NCI-H146 (cell line): ENCODE measurements at regions not wholly inside any gene's neighbourhood (a gene's known extent, or its start where the extent isn't known, plus 50 kb on each side); places are given as distances from the start of the nearest gene placed in this dataset.

Experiments
- DNase-seq: peaks from one replicate; lab custom pipeline; 2025; lab: John Stamatoyannopoulos, UW

GRCh38 chr12:61610143-61610542 is 650.1 kb upstream of the USP15 start:
- DNase-seq = no peak

DNA sequence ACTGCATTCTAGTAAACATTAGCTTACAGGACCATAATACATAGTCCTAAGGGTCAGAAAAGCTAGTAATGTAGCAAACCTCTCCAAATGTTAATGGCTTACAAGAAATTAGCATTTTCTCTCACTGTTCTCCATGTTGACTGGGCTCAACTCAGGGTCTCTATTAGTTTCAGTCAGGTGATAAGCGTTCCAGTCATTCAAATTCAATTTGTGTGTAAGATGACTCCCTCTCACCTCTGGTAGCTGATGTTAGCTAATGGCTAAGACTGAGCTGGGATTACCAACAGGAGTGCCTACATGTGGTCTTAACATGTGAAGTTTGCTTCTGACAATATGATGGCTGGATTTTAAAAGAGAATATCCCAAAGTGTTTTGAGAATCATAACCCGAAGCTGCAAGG is 630.5 kb upstream of the USP15 start:
- no peak for DNase-seq

DNA sequence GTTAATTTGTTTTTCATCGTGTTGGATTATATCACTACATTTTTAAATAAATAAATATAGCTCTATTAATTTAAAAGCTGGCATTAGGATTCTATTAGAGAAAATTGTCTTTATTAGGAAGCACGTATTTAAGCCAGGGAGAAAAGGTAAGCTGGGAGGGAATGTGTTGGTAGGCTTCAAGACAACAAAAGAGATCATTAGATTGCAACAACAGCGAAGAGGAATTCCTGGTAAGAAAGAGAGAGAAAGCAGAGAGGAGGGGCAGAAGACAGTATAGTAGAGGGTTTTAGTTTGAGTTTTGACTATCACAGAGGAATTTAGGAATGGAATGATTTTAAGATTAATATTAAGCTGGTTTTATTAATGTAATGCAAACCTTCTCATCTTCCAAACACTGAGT is 613.6 kb upstream of the USP15 start:
- no peak for DNase-seq

- DNase-seq = no peak
Measured at GRCh38 chr12:61647566-61647965, 612.6 kb upstream of the USP15 start.

GRCh38 chr12:61652265-61652664 is 607.9 kb upstream of the USP15 start:
- DNase-seq = no peak

DNA sequence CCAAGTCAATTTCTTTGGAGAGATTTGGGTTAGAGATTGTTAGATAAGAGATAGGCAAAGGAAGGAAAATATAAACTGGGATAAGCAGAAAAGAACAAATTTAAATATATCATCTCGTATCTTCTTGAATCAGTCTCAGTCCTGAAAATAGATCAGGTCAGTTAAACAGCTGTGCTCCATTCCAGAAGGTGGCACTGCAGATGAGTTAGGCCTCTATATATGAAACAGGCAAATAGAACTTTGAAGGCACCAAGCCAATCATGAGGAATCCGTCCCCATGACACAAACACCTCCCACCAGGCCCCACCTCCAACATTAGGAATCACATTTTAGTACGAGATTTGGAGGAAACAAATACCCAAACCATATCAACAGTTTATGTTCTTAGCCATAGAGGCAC is 605.5 kb upstream of the USP15 start:
- DNase-seq = no peak

GRCh38 chr12:61655241-61655640 is 605.0 kb upstream of the USP15 start:
- DNase-seq = no peak

DNA sequence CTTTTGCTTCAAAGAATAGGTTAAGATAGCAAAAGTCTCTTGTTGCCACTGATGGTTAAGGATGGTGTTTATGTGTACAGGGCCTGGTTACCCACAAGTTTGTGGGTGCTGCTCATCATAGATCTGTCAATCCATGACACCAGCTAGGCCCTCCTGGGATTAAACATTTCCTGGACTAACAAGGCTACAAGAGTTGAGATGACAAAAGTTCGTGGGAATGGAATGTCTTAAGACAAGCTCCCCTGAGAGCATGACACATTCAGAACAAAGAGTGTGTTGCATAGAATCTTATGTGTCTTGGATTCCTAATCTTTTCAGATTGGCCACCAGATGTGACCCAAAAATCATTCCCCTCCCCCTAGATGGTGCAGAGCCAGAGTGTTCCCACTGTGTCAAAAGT is 592.5 kb upstream of the USP15 start:
- DNase-seq = no peak

- no peak for DNase-seq
Measured at GRCh38 chr12:61676520-61676919, 583.7 kb upstream of the USP15 start.

GRCh38 chr12:61687407-61687806 is 572.8 kb upstream of the USP15 start:
- no peak for DNase-seq

DNA sequence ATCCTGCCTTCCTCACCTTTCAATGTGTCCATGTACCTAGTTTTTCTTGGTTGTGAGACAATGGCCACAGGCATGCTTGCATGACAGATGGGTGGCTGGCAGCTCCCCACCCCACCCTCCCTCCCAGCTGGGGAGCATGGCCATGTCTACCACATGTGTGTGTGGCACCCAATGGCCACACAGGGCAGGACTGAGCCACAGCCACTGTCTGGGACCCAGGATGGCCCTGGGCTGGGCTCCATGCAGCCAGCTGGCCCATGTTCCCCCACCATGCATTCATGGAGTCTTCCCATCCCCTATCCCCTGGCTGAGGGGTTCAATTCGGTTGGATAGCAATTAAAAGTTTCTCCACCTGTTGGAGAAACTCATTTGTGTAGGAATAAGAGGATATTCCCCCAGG is 566.0 kb upstream of the USP15 start:
- no peak for DNase-seq

DNA sequence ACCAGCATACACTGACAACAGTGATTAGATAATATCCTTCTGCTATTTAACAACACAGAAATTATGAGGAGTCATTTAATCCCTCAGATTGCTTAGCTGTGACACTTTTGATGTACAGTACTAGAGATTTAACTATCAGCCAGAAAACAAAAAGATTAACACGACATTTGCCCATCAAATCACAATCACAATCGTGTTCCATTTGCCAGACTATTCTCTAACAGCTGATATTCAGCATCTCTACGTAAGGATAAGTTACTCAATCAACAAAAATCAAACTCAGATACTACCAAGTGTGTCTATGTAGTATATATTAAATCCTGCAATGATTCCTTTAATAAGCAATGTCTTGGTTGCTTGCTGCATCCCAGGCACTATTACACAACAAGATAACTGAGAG is 558.7 kb upstream of the USP15 start:
- DNase-seq = no peak

- no peak for DNase-seq
Measured at GRCh38 chr12:61706783-61707182, 553.4 kb upstream of the USP15 start.

DNA sequence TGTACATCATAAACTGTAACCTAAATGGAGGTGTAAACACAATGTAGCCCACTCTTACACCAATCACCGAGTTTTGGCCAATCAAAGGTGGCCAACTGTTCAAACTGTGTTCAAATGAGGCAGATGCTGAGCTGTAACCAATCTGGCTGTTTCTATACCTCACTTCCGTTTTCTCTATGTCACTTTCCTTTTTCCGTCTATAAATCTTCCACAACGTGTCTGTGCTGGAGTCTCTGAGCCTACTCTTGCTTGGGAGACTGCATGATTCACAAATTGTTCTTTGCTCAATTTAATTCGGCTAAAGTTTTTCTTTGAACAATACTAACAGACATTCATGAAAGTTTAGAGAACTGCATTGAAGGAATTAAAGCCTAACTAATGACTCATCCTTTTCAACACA is 547.1 kb upstream of the USP15 start:
- DNase-seq = no peak

- DNase-seq = no peak
Measured at GRCh38 chr12:61717986-61718385, 542.2 kb upstream of the USP15 start.

GRCh38 chr12:61739925-61740324 is 520.3 kb upstream of the USP15 start:
- DNase-seq = no peak

DNA sequence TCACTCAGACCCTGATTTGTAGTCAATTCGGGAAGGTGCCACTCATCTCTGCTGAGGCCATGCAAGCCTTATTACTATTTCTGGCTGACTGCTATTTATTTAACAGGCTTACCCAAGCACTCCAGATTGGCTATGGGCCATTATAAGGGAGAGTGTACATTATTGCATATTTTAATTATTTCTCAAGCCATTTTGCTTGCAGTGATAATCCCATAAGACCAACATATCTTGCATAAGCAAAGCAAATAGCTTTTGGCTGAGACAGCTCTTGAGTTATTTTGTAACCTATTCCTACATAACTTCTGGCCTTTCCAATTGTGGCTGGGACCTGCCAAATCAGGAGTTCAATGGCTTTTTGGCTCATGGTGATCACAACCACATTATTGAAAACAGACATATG is 509.6 kb upstream of the USP15 start:
- DNase-seq = no peak

GRCh38 chr12:61754214-61754613 is 506.0 kb upstream of the USP15 start:
- no peak for DNase-seq

- DNase-seq = no peak
Measured at GRCh38 chr12:61757831-61758505, 502.2 kb upstream of the USP15 start.

DNA sequence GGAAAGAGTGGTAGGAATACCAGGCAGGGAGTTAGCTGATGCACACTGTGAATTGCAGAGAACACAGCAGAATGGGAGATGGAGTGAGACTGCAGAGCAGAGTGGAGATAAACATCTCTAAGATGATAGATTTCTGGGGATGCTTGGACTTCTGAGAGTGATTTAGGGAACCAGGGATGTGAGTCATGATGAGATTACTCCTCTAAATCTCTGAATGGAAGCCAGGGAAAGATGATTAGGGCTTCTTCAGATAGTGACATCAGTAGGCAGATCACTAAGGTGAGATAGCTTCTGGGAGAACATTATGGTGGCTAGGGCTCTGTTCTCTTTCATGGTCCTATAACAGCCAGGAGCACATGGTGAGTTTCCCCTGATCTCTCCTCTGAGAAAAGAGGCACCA is 501.5 kb upstream of the USP15 start:
- DNase-seq = no peak

- no peak for DNase-seq
Measured at GRCh38 chr12:61765926-61766325, 494.3 kb upstream of the USP15 start.

- DNase-seq = no peak
Measured at GRCh38 chr12:61780435-61780834, 479.8 kb upstream of the USP15 start.

GRCh38 chr12:61781021-61781581 is 479.1 kb upstream of the USP15 start:
- DNase-seq = no peak

- DNase-seq = no peak
Measured at GRCh38 chr12:61796846-61797245, 463.4 kb upstream of the USP15 start.
